ENCODE measurements at regions not wholly inside any gene's neighbourhood (a gene's known extent, or its start where the extent isn't known, plus 50 kb on each side); places are given as distances from the start of the nearest gene placed in this dataset.

- in situ Hi-C loops (cut with MboI): no loop called here
- DNase-seq (ENCODE audit: low read depth, low spot score): no peak
- no peak for FAIRE-seq
Measured at GRCh38 chr16:86986809-86987487, 330.2 kb downstream of the C16orf95 start.

More at GRCh38 chr16:86986809-86987487, 330.2 kb downstream of the C16orf95 start:
- no peaks in the 10 kb centered on the region for H3K4me1 ChIP-seq (ENCODE audit: control insufficient read depth, insufficient read depth, low read length)
- ChIA-PET POLR2A (no interaction called here), CTCF (no interaction called here), SMC1A (ENCODE audit: uncharacterized antibody, unreplicated experiment) (no interaction called here), RAD21 (ENCODE audit: unreplicated experiment) (no interaction called here)
- no peaks in the 10 kb centered on the region for H3K36me3 ChIP-seq (ENCODE audit: control insufficient read depth in 2 of 2, insufficient read depth in 2 of 2, low read length in 1 of 2)
- no peak overlapping the region for H3K27ac ChIP-seq (ENCODE audit: control insufficient read depth, insufficient read depth)
- no peak overlapping the region for H2AFZ ChIP-seq (ENCODE audit: control insufficient read depth, low read depth, low read length)
- intact Hi-C loops (cut with micrococcal nuclease; ENCODE audit: unreplicated experiment): no loop called here
- no peak for ATAC-seq
- no peak overlapping the region for H3K4me3 ChIP-seq
- no peak overlapping the region for H3K9ac ChIP-seq (ENCODE audit: control insufficient read depth, insufficient read depth, low read length)
- no peaks in the 10 kb centered on the region for H3K9me3 ChIP-seq (replicated peaks; ENCODE audit: control insufficient read depth, insufficient read depth, low read length)
- no peaks in the 10 kb centered on the region for H3K79me2 ChIP-seq (ENCODE audit: control insufficient read depth, insufficient read depth, low read length)
- 77% methylated on average over 16 of the region's 18 CpGs for WGBS (ENCODE audit: insufficient coverage, insufficient replicate concordance, low lambda C conversion rate, missing lambda C conversion rate)
- TF ChIP-seq BCL3 (IDR thresholded peaks at IDR 0.05; ENCODE audit: borderline replicate concordance, insufficient read depth, low read depth, low read length, poor library complexity, severe bottlenecking) (no peak), HDGF (IDR thresholded peaks at IDR 0.05) (no peak), ASH2L (IDR thresholded peaks at IDR 0.05; ENCODE audit: borderline replicate concordance, low read depth) (no peak), SUZ12 (IDR thresholded peaks at IDR 0.05; ENCODE audit: unreplicated experiment) (no peak), ZBTB11 (CRISPR knock-in tag; IDR thresholded peaks at IDR 0.05) (no peak), ZNF217 (IDR thresholded peaks at IDR 0.05) (no peak), NR2F1 (conservative IDR thresholded peaks at IDR 0.05) (no peak), ZBTB4 (CRISPR knock-in tag; IDR thresholded peaks at IDR 0.05) (no peak), YBX1 (IDR thresholded peaks at IDR 0.05) (no peak), PKNOX1 (IDR thresholded peaks at IDR 0.05) (no peak), POLR2A (IDR thresholded peaks at IDR 0.05; ENCODE audit: low read depth, low read length) (no peak), SRF (IDR thresholded peaks at IDR 0.05; ENCODE audit: low read depth in 2 of 2, low read length in 2 of 2) (no peak), PAX5 (IDR thresholded peaks at IDR 0.05; ENCODE audit: borderline replicate concordance, low read depth, low read length) (no peak), IKZF1 (conservative IDR thresholded peaks at IDR 0.05) (no peak), MXI1 (IDR thresholded peaks at IDR 0.05; ENCODE audit: low read depth, low read length) (no peak)
- no peaks in the 10 kb centered on the region for H4K20me1 ChIP-seq (ENCODE audit: control insufficient read depth, insufficient read depth)
- H3K4me2 ChIP-seq (ENCODE audit: control insufficient read depth, insufficient read depth): no peak overlapping the region
- no peaks in the 10 kb centered on the region for H3K27me3 ChIP-seq (replicated peaks in 1 of 2; ENCODE audit: control insufficient read depth in 2 of 2, insufficient read depth in 2 of 2, low read length in 1 of 2)
- no TSS peak for BruUV-seq (replicated peaks)
